HG02970 (cell line): ENCODE measurements at regions not wholly inside any gene's neighbourhood (a gene's known extent, or its start where the extent isn't known, plus 50 kb on each side); places are given as distances from the start of the nearest gene placed in this dataset.

ENCODE experiments used
- ATAC-seq: cut with Tn5 transposase; IDR thresholded peaks from one replicate; pipeline ENCODE4 v1.9.1; 2021; ENCODE audit warnings: mild to moderate bottlenecking, moderate library complexity, moderate number of reproducible peaks; ENCODE audit not compliant: unreplicated experiment, low FRiP score

GRCh38 chr17:79168486-79169055, 93.9 kb downstream of the ENGASE start:
- no peak for ATAC-seq

GRCh38 chr17:79167486-79167885, 92.9 kb downstream of the ENGASE start:
- ATAC-seq = no peak

DNA sequence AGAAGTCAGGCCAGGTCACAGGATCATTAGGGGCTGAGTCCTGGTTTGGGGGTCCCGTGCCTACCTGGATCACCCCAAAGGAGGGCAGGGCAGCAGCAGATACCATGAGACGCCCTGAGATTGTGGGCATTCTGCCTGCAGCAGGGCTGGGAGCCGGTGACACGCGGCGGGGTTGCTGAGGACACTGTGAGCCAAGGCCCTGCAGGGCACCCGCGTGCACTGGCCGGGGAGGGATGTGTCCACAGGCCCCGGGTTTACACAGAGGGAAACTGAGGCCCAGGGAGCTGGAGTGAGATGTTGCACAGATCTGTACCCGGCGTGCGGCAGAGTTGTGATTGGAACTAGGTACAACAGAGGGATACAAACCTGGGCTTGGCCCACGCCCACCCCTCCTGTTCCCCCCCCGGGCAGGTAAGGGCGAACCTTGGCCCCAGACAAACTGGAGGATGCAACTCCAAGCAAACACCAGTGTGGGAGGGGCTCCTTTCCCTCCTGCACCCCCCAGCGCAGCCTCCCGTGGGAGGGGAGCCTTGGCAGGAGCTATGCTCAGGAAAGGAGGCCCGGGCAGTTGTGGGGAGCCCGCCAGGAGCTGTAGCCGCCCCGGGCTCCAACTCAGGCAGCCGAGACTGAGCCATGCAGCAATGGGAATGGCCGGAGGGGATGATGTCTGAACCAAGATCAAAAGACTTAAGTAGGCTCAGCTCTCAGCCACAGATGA, 91.3 kb downstream of the ENGASE start:
- ATAC-seq = no peak

GRCh38 chr17:79164913-79165695, 90.5 kb downstream of the ENGASE start:
- ATAC-seq = no peak

DNA sequence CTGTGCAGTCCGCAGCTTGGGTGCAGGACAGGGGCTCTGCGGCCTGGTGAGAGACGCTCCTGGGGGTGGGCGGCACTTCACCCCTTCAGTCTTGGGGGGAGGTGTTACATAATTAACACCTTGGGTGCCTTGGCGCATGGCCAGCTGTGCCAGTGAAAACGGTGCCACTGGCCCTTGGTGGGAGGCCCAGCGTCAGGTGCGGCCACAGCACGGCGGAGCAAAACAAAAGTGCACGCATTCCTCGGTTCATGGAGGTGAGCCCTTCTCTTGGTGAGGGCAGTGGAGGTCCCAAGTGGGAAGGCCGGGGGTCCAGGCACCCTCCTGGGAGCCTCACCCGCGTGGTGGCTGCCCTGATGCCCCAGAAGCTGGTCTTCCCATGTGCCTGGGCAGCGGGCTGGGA, 89.8 kb downstream of the ENGASE start:
- ATAC-seq = no peak

- no peak for ATAC-seq
Observed at GRCh38 chr17:79163071-79163470, 88.4 kb downstream of the ENGASE start.

GRCh38 chr17:79162012-79162963, 87.7 kb downstream of the ENGASE start:
- no peak for ATAC-seq

DNA sequence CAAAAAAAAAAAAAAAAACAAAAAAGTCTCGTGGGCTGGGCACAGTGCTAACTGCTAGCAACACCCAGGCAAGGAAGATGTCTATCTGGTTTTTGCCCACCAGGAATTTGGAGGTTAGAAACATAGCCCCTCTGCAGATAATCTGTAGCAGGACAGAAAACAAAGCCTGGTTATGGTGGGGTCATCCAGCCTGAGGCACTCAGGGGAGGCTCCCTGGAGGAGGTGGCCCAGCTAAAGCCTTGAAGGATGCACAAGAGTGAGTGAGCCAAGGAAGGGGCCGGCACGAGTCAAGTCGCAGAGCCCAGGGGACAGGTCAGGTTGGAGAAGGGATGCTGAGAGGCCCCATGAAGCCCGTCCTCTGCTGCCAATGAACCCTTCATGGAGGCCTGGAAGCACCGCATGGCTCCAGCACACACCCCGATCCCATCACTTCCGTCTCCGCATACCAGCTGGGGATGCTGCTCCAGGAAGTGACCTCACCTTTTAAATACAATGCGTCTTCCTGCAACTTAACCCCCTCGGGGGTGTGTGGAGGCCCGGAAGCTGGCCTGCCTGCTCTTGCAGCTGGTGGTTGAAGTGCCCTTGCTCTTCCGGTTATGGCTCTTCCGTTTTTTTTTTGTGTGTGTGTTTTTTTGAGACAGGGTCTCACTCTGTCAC, 86.5 kb downstream of the ENGASE start:
- ATAC-seq = no peak

- no peak for ATAC-seq
Observed at GRCh38 chr17:79159926-79160325, 85.3 kb downstream of the ENGASE start.

- ATAC-seq = no peak
Observed at GRCh38 chr17:79159471-79159870, 84.8 kb downstream of the ENGASE start.

DNA sequence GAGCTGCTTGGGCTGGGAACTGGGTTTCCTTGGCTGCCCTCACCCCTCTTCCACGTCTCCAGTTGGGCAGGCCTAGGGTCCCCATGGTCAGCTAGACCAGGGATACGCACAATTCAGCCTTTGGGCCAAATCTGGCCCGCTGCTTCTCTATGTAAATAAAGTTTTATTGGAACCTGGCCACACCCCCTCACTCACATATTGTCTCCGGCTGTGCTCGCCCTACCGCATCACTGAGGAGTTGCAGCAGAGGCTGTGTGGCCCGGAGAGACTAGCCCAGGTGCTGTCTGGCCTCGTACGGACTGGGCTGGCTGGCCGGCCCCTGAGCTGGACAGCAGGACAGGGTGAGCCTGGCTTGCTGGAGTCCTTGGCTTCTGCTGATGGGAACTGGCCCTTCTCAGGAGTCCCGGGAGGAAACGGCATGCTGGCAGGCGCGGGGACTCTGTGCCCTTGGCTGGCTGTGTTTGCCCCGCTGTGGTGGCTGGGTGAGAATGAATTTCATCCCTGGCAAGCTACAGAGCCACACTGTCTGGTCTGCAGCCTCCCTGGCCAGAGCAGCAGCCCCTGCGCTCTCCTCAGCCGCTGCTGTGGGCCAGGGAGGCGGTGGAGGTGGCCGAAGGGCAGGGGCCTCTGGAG, 82.0 kb downstream of the ENGASE start:
- ATAC-seq = no peak

DNA sequence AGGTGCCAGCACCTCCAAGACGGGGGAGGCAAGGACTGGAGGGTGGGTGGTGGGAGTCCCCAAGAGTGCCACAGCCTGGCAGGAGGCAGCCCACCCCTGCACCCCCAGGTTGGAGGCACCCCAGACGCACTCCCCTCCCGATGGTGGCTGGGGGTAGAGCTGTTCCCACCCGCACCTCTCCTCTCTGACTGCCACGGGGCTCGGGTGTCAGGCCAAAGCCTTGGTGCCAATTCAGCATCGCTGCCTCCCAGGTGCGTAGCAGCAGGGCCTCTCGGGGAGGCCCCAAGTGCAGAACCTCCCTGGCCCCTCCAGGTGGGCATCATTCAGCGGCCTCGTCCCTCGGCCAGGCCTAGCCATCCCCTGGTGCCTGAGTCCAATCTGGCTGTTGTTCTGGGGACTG, 81.1 kb downstream of the ENGASE start:
- ATAC-seq = no peak

DNA sequence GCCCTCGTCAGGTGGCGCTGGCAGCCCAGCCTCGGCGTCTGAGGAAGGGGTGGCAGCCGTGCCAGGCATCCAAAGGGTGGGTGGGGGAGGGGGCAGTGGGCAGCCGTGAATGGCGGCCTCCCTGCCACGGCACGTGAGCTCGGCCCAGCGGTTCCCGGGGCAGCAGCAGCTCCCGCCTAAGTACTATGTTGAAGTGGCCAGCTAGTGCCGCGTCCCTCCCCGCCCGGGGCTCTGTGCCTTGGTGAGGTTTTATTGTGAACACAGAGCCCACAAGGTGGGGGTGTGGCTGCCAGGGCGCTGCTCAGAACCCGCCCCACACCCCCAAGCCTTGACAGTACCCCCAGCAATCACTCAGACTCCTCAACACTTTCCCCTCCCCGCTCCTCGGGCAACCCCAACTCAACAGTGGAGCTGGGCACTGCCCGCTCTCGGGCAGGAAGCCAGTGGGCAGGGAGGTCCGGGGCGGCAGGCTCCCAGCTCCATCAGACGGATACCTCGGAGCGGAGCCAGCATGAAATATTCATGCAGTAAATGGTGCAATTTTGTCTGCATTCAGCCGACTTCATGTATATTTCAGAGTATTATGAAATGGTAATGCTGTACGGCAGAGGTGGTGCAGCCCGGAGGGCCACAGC, 80.4 kb downstream of the ENGASE start:
- ATAC-seq = no peak

GRCh38 chr17:79154446-79154845, 79.8 kb downstream of the ENGASE start:
- no peak for ATAC-seq

DNA sequence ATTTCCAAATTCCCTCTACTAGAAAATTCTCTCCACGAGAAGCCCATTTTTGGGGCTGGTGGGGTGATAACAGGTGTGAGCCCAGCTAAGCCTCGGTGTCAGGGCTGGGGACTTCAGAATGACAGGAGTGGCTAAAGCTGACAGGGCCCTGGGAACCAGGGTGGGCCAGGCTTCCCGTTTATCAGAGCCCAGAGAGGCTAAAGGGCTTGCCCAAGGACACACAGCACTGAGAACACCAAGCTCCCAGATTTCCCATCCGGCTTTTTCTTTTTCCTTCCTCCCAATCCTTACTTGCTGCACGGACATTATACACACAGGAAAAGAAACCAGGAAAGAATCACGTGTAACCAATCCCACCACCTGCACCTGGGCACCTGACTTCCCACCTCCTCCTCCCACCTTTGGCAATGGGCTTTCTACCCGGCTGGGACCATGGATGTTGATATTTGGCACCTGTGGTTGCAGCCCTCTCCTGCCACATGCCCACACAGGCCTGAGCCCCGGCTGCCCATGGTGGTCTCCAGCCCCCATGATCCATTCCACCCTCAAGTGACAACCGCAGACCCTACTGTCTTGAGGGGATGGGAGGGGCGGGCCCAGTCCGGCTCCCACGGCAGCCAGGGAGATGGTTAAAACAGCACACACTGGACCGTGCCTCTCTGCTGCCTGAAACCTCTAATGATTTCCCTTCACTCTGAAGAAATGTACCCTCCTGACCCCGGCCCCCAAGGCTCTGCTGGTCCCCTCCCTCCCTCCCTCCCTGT, 78.9 kb downstream of the ENGASE start:
- ATAC-seq = no peak

DNA sequence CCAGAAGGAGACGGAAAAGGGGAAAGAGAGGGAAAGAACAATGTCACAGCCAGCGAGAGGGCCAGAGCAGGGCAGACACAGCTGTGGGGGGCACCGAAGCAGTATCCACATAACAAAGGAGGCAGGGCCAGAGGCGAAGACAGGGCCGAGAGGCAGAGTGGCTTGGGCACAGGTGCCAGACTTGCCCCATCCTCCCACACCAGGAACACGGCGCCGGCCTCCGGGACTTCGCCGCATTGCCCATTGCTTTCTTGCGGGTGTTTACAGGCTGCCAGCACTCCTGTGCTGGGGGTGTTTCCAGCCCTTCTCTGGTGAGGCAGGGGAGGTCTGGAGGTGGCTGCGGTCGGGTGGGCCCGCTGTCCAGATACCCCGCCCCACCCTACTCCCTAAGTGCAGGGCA, 78.0 kb downstream of the ENGASE start:
- no peak for ATAC-seq

- no peak for ATAC-seq
Observed at GRCh38 chr17:79152110-79152509, 77.5 kb downstream of the ENGASE start.

- no peak for ATAC-seq
Observed at GRCh38 chr17:79150799-79151198, 76.2 kb downstream of the ENGASE start.
